ENCODE measurements at regions not wholly inside any gene's neighbourhood (a gene's known extent, or its start where the extent isn't known, plus 50 kb on each side); places are given as distances from the start of the nearest gene placed in this dataset.

- no peak for DNase-seq (ENCODE audit: low spot score)
These were observed 54.5 kb upstream of the ME3 start for GRCh38 chr11:86726770-86727504.

- no peak for DNase-seq (ENCODE audit: low spot score)
These were observed 53.8 kb upstream of the ME3 start for GRCh38 chr11:86726118-86726753.

GRCh38 chr11:86724137-86724536, 51.7 kb upstream of the ME3 start:
- no peak for DNase-seq (ENCODE audit: low spot score)

- DNase-seq (ENCODE audit: low spot score) = no peak
These were observed 50.9 kb upstream of the ME3 start for GRCh38 chr11:86723281-86723680.

GRCh38 chr11:86722748-86723147, 50.3 kb upstream of the ME3 start:
- no peak for DNase-seq (ENCODE audit: low spot score)

All from Ammon's horn (tissue), 1 donor.